ENCODE measurements at regions not wholly inside any gene's neighbourhood (a gene's known extent, or its start where the extent isn't known, plus 50 kb on each side); places are given as distances from the start of the nearest gene placed in this dataset.

GRCh38 chr2:83517727-83518368 is 941.2 kb downstream of the SUCLG1 start:
- DNase-seq: no peak

- DNase-seq: no peak
These were observed 942.6 kb downstream of the SUCLG1 start for GRCh38 chr2:83516503-83516902.

- no peak for DNase-seq
These were observed 971.6 kb downstream of the SUCLG1 start for GRCh38 chr2:83487451-83487850.

DNA sequence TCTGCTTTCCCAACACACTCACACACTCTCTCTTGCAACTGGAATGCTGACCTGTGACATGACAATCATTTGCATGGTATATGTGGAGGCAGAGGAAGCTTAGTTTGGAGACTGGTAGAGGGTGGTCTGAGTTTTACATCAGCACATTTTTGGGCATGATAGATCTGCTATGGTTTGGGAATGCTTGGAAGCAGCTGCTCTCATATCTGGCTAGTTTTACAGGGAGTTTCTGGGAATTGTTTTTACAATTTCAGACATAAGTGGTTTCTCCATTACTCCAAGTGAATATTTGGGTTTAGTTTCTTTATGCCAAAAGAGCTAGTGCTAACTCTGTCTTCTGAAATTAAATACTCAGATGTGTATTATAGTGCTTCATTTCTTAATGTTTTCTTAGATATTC is 977.6 kb downstream of the SUCLG1 start:
- DNase-seq: no peak

DNA sequence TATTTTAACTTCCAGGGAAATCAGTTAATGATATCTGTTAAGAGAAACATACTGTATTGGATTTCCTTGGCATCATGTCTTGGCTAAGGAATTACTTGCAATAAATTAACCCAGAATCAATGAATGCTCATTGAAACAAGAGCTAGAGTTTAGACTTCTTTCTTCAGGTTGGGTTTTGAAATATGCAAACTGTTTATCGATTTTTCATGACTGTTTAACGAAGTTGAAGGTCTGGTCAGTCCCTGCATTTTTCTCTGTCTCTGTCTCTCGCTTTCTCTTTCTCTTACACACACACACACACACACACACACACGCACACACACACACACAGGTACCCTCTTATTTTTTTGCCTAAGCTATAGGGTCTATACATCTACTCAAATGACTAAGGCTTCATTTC is 981.0 kb downstream of the SUCLG1 start:
- DNase-seq: no peak

DNA sequence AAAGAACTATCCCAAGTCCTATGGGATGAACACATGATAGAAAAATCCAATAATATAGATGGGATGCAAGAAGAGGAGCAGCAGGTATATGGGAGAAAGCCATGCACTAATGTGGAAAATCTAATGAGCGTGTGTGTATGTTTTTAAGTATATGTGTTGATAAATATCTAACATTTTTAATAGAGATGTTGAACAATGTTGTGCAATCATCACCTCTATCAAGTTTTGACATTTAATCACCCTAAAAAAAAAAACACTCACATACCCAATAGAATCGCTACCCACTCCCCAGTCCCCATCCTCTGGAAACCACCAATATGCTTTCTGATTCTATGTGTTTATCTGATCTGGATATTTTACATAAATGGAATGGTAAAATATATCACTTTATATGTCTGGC is 983.7 kb downstream of the SUCLG1 start:
- no peak for DNase-seq

GRCh38 chr2:83471655-83472054 is 987.4 kb downstream of the SUCLG1 start:
- peak; percentile 85 for DNase-seq

DNA sequence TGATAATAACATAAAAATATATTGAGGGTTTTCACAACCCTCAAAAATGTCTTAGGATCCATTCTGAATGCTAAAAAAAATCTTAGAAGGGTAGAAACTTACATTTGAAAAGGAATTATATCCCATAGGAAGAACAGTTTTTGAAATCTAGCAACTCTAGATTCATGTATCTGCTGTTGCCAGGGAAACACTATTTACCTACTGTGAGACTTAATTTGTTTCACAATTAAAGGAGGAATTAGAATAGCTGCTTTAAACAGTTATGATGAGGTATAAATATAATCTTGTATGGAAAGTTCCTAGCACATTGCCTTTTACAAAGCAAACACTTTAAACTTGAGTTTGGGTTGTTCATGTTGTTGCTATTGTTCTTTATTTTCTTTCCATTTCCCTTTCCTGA is 988.2 kb downstream of the SUCLG1 start:
- no peak for DNase-seq

DNA sequence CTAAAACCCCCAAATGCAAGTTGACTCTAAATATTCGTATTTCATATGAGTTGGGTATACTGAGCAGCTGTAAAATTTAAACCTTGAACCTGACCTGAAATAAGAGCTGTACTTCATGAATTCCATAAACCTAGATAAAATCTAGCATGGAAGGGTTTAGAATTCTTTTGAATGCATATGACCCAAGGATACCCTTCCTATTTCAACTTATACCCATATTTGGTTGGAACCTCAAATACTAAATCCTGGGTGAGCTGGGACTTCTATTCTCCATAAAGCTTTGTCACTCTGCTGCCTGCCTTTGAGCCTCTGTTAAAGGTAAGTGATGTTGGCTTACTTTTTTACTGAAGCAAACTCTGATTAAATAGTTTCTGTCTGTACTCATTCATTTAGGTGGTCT is 994.6 kb downstream of the SUCLG1 start:
- DNase-seq: no peak

GRCh38 chr2:83462881-83463280 is 996.2 kb downstream of the SUCLG1 start:
- no peak for DNase-seq

GRCh38 chr2:83461135-83461534 is 997.9 kb downstream of the SUCLG1 start:
- DNase-seq: no peak

- no peak for DNase-seq
These were observed 999.6 kb downstream of the SUCLG1 start for GRCh38 chr2:83459456-83459855.

GRCh38 chr2:83435989-83436388 is 1023.1 kb downstream of the SUCLG1 start:
- DNase-seq: no peak

- DNase-seq: no peak
These were observed 1038.1 kb downstream of the SUCLG1 start for GRCh38 chr2:83420993-83421392.

DNA sequence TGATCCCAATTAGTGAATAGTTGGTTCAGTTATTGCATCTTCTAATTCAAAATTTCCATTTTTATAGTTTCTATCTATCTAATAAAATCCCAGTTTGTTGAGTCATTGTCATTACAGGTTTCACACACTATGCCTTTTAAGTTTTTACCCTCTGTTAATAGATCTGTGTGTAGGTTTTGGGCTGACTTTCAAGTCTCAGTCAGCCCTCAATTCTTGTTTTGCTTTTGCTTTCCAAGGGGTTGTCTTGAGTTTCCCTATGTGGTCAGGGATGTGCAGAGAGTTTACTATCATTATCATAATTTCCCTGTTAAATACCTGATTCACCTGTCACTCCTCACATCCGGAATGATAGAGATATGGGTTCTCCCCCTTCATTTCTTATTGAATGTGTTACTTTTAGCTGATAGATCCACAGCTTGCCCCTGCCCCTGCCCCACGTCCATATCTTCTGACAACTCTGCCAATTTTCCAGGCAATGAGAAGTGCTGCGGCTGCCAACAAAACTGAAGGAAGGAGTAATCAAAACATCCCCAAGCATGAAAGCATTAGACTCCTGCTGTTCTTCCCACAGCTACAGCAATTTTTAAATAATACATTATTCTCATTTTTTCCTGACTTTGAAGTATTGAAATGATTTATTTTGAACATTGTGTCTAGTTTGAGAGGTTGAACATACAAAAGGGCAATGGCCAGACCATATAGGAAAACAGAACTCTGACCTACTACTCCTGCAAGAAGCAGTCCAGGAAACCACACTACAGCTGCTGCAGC is 1064.8 kb downstream of the SUCLG1 start:
- no peak for DNase-seq

GRCh38 chr2:83388804-83389203 is 1070.3 kb downstream of the SUCLG1 start:
- DNase-seq: no peak

- DNase-seq: no peak
These were observed 1072.5 kb downstream of the SUCLG1 start for GRCh38 chr2:83386549-83386948.

DNA sequence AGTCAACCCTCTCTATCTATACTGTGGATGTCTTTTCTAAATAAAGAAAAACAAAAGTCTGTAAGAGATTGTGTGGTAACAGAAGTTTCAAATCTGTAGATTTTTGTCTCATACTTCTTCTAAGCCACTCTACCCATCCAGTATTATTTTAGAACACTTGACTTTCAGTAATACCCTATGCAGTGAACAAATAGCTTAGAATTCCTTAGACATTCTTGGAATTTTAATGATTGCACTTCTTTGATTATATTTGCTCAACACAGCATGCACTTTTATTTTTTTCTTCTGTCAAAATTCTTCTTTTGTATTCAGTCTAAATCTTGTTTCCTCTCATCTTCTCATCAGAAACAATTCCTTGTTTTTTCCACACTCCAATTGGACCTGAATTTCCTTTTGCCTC is 1080.2 kb downstream of the SUCLG1 start:
- DNase-seq: no peak

GRCh38 chr2:83376731-83377130 is 1082.3 kb downstream of the SUCLG1 start:
- no peak for DNase-seq

- DNase-seq: no peak
These were observed 1088.7 kb downstream of the SUCLG1 start for GRCh38 chr2:83370419-83370762.

DNA sequence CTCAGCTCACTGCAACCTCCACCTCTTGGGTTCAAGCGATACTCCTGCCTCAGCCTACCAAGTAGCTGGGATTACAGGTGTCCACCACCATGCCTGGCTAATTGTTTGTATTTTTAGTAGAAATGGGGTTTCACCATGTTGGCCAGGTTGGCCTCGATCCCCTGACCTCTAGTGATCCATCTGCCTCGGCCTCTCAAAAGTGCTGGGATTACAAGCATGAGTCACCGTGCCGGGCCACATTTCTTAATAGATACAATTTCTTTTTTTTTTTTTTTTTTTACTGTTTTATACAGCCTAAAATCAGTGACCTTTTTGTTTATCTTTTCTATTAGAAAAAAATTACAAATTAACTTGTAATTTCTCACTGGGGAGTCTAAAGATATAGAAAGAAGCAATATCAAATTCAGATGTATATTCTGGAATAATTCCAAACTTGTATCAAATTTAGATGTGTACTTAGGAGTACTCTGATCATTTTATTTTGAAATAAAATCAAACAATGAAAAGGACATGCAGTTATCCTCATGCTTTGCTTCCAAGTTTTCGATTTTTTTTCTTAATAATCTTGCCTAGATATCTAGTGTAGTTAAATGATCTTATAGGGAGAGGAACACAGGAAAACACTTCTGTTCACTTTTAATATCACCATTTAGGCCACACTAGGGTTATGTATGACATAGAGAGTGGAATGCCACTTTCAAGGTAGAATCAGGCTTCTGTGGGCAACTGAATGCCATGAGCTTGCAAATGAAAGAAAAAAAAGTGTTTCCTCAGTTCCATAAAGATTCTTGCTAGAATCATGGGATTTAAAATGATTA is 1089.3 kb downstream of the SUCLG1 start:
- DNase-seq: no peak

- no peak for DNase-seq
These were observed 1090.2 kb downstream of the SUCLG1 start for GRCh38 chr2:83368916-83369315.

- DNase-seq: no peak
These were observed 1090.6 kb downstream of the SUCLG1 start for GRCh38 chr2:83368461-83368860.

GRCh38 chr2:83365476-83365875 is 1093.6 kb downstream of the SUCLG1 start:
- DNase-seq: no peak

Measured in NCI-H1092 treated with DMSO at 0.1 percent for 48 hours (cell line).